ENCODE measurements at regions not wholly inside any gene's neighbourhood (a gene's known extent, or its start where the extent isn't known, plus 50 kb on each side); places are given as distances from the start of the nearest gene placed in this dataset.

DNA sequence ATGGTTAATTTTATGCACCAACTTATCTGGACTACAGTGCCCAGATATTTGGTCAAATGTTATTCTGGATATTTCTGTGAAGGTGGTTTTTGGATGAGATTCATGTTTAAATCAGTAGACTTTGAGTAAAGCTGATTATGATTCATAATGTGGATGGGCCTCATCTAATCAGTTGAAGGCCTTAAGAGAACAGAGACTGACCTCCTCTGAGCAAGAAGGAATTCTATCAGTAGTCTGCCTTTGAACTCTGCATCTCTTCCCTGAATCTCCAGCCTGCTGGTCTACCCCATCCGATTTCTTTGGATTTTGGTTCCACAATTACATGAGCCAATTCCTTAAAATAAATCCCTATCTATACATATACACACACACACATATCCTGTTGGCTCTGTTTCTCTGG, 82.8 kb upstream of the MAP4K3 start:
- TF ChIP-seq POLR2A (IDR thresholded peaks at IDR 0.05): no peak
- TF ChIP-seq, protein P1, sequence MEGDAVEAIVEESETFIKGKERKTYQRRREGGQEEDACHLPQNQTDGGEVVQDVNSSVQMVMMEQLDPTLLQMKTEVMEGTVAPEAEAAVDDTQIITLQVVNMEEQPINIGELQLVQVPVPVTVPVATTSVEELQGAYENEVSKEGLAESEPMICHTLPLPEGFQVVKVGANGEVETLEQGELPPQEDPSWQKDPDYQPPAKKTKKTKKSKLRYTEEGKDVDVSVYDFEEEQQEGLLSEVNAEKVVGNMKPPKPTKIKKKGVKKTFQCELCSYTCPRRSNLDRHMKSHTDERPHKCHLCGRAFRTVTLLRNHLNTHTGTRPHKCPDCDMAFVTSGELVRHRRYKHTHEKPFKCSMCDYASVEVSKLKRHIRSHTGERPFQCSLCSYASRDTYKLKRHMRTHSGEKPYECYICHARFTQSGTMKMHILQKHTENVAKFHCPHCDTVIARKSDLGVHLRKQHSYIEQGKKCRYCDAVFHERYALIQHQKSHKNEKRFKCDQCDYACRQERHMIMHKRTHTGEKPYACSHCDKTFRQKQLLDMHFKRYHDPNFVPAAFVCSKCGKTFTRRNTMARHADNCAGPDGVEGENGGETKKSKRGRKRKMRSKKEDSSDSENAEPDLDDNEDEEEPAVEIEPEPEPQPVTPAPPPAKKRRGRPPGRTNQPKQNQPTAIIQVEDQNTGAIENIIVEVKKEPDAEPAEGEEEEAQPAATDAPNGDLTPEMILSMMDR (IDR thresholded peaks at IDR 0.05): no peak
- TF ChIP-seq POLR2AphosphoS5 (IDR thresholded peaks at IDR 0.05): no peak

Measured in stomach (tissue), 4 donors.